Spleen (tissue), 11 donors: ENCODE measurements at regions not wholly inside any gene's neighbourhood (a gene's known extent, or its start where the extent isn't known, plus 50 kb on each side); places are given as distances from the start of the nearest gene placed in this dataset.

ENCODE experiments used
- DNase-seq: peaks from one replicate; pipeline ENCODE4 v3.0.0-alpha.2; 2020
- H3K27ac ChIP-seq, 8 donors: fragments of 200-600 bp; sonication (generic) in 7 of 8; 1 replicate in 4 of 8; 2 replicates in 4 of 8; pipeline versions ENCODE4 v1.5.0 to v1.8.0; 2016 to 2021; ENCODE audit warnings: inconsistent platforms in 4 of 8, mild to moderate bottlenecking in 4 of 8, moderate library complexity in 1 of 8
- H3K27me3 ChIP-seq, 7 donors: fragments of 200-600 bp; sonication (generic) in 6 of 7; replicated peaks in 1 of 7; 1 replicate in 4 of 7; 2 replicates in 3 of 7; pipeline versions ENCODE4 v1.5.0 to v1.8.0; 2016 to 2021; ENCODE audit warnings: inconsistent platforms in 3 of 7, mild to moderate bottlenecking in 1 of 7
- H3K36me3 ChIP-seq, 6 donors: fragments of 200-600 bp; sonication (generic) in 5 of 6; 1 replicate in 4 of 6; 2 replicates in 2 of 6; pipeline versions ENCODE4 v1.5.0 to v1.8.0; 2016 to 2021; ENCODE audit warnings: inconsistent platforms in 2 of 6
- H3K4me1 ChIP-seq, 6 donors: fragments of 200-600 bp; sonication (generic) in 5 of 6; 1 replicate in 3 of 6; 2 replicates in 3 of 6; pipeline versions ENCODE4 v1.5.0 to v1.8.0; 2016 to 2021; ENCODE audit warnings: inconsistent platforms in 3 of 6
- H3K4me3 ChIP-seq, 8 donors: fragments of 200-600 bp; sonication (generic) in 7 of 8; 1 replicate in 4 of 8; 2 replicates in 4 of 8; pipeline versions ENCODE4 v1.5.0 to v1.8.0; 2016 to 2021; ENCODE audit warnings: inconsistent platforms in 4 of 8, mild to moderate bottlenecking in 4 of 8, moderate library complexity in 2 of 8
- H3K9me3 ChIP-seq, 8 donors: fragments of 200-600 bp; sonication (generic) in 7 of 8; 1 replicate in 4 of 8; 2 replicates in 4 of 8; pipeline versions ENCODE4 v1.5.0 to v1.8.0; 2016 to 2021; ENCODE audit warnings: inconsistent platforms in 4 of 8
- POLR2A ChIP-seq, 3 donors: fragments of 450-650 bp; IDR thresholded peaks; one replicate each; pipeline ENCODE4 v1.5.1; 2017; ENCODE audit warnings: antibody characterized with exemption in 3 of 3, mild to moderate bottlenecking in 1 of 3
- POLR2AphosphoS5 ChIP-seq, 3 donors: sonication (generic); formaldehyde crosslinking; IDR thresholded peaks; one replicate each; pipeline ENCODE4 v1.5.1; 2017; ENCODE audit warnings: antibody characterized with exemption in 3 of 3
- WGBS, 5 donors: extraction: QIAGEN DNeasy Blood & Tissue Kit in 3 of 5; methylation state at CpG; one replicate each; pipeline versions ENCODE4 v1.1.5 to v1.1.7; 2013 to 2018; 5-methylcytosine and 5-hydroxymethylcytosine counted together
- intact Hi-C: fragments of 100-400 bp; cut with DNase I; formaldehyde crosslinking; loops from one replicate; pipeline ENCODE4 v1.15.0; 2023; ENCODE audit warnings: low total_unique reads
- TF ChIP-seq, protein P1 (sequence below), 11 experiments: fragments of 200-600 bp in 7 of 11; fragments of 450-650 bp in 4 of 11; sonication (generic) in 4 of 11; IDR thresholded peaks in 8 of 11; conservative IDR thresholded peaks in 3 of 11; 1 replicate in 7 of 11; 2 replicates in 4 of 11; pipeline versions ENCODE4 v1.4.0 to v1.8.0; 2016 to 2021; ENCODE audit warnings: antibody characterized with exemption in 11 of 11, inconsistent platforms in 4 of 11, mild to moderate bottlenecking in 1 of 11
- donor health status: healthy with polysubstance abuse.
- donor health status: DM: no; HTN: no; CAD: no; lungs with moderate emphysema.
- donor health status: DM: no; HTN: no; CAD: no.
- donor health status: Bipolar disorder and iron deficiency.
- donor health status: healthy.
- donor health status: DM: no; HTN: no; CAD: no.
- donor health status: DM: yes; HTN: yes; CAD: no.

DNA sequence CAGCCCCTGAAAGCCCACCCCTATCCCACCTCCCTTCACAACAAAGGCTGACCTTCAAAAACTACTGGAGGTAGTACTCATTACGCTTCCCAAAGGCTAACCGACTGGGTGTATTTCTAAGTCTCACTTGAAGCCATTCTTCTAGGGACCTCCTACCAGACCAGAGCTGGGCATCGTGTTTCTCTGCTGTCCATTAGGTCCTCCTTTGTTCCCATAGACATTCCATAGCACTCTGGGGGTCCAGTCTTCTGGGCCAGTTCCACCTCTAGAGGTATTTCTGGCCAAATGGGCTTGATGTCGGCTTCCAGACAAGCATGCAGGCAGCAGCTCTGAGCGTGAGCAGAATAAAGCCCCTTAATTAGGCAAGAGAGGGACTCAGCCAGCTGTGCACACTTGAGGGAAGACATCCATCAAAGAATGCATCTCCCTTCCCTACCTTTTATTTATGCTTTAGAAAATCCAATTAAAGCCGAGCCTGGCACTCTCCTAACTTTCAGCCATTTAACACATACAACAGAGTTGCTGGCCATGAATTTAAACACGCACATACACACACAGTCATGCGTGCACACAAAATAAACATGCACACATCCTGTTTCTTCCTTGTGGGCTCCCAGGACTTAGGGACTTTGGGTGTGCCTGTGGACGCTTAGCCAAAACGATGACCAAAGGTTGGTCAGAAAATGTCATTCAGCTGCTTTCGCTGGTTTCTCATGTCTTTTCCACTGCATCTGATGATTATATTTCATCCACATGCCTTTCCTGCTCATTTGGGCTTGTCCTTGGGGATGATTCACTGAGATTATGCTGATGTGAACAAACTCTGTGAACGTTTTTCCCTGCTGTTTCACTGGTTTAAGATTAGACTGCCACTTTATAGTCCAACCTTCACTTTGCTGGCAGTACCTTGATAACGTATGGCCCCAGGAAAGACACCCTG is 362.0 kb upstream of the NFE2L3 start:
- Histone ChIP-seq H3K4me1 (no peaks in the 10 kb centered on the region), H3K4me3 (no peak overlapping the region), H3K27ac (no peak overlapping the region), H3K36me3 (no peaks in the 10 kb centered on the region), H3K9me3 (no peaks in the 10 kb centered on the region), H3K27me3 (peaks cover 0 to 10% (median 0%) of the 10 kb centered on the region in 7 donors)
- DNase-seq = no peak
- 82 to 89% (median 85%) methylated on average over 13 of the region's 13 CpGs for WGBS, 5 donors
- intact Hi-C loops = no loop called here
- TF ChIP-seq, protein P1, sequence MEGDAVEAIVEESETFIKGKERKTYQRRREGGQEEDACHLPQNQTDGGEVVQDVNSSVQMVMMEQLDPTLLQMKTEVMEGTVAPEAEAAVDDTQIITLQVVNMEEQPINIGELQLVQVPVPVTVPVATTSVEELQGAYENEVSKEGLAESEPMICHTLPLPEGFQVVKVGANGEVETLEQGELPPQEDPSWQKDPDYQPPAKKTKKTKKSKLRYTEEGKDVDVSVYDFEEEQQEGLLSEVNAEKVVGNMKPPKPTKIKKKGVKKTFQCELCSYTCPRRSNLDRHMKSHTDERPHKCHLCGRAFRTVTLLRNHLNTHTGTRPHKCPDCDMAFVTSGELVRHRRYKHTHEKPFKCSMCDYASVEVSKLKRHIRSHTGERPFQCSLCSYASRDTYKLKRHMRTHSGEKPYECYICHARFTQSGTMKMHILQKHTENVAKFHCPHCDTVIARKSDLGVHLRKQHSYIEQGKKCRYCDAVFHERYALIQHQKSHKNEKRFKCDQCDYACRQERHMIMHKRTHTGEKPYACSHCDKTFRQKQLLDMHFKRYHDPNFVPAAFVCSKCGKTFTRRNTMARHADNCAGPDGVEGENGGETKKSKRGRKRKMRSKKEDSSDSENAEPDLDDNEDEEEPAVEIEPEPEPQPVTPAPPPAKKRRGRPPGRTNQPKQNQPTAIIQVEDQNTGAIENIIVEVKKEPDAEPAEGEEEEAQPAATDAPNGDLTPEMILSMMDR (IDR thresholded peaks at IDR 0.05 in 8 of 11, conservative IDR thresholded peaks at IDR 0.05 in 3 of 11) = no peak
- no peak for TF ChIP-seq POLR2AphosphoS5 (IDR thresholded peaks at IDR 0.05)

DNA sequence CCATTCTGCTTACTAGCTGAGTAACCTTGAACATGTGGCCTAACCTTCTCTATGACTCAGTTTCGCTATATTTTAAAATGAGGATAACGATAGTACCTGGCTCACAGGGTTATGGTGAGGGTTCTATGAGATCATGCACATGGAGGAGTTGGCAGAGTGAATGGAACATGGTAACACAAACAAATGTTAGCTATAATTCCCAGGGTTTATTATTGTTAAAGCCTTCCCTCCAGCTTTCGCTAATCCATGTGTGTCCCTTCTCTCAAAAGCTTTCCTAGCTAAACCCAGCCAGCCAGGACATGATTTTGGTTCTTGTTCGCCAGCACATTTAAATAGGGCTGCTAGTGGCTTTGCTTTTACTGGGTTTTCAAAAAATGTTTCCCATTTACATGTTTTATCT is 361.0 kb upstream of the NFE2L3 start:
- Histone ChIP-seq H3K9me3 (no peaks in the 10 kb centered on the region), H3K36me3 (no peaks in the 10 kb centered on the region), H3K4me3 (no peak overlapping the region), H3K27ac (no peak overlapping the region), H3K27me3 (peaks cover 0 to 10% (median 0%) of the 10 kb centered on the region in 7 donors), H3K4me1 (no peaks in the 10 kb centered on the region)
- WGBS, 5 donors = 65 to 86% (median 68%) methylated on average over 4 of the region's 4 CpGs
- intact Hi-C loops = no loop called here
- TF ChIP-seq POLR2A (IDR thresholded peaks at IDR 0.05) = no peak
- TF ChIP-seq, protein P1 (IDR thresholded peaks at IDR 0.05 in 8 of 11, conservative IDR thresholded peaks at IDR 0.05 in 3 of 11) = no peak
- no peak for TF ChIP-seq POLR2AphosphoS5 (IDR thresholded peaks at IDR 0.05)
- no peak for DNase-seq

DNA sequence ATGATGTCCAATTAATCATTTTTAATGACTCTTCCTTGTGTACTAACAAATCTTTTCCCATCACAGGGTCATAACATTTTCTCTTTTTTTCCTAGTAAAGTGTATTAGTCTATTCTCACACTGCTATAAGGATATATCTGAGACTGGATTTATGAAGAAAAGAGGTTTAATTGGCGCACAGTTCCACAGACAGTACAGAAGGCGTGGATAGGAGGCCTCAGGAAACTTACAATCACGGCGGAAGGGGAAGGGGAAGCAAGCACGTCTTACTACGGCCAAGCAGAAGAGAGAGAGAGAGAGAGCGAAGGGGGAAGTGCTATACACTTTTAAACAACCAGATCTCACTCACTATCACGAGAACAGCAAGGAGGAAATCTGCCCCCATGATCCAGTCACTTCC is 359.4 kb upstream of the NFE2L3 start:
- no peaks in the 10 kb centered on the region for H3K9me3 ChIP-seq
- DNase-seq = no peak
- no peaks in the 10 kb centered on the region for H3K36me3 ChIP-seq
- H3K27ac ChIP-seq = no peak overlapping the region
- intact Hi-C loops = no loop called here
- H3K4me3 ChIP-seq = no peak overlapping the region
- TF ChIP-seq, protein P1 (IDR thresholded peaks at IDR 0.05 in 8 of 11, conservative IDR thresholded peaks at IDR 0.05 in 3 of 11) = no peak
- TF ChIP-seq POLR2A (IDR thresholded peaks at IDR 0.05) (no peak), POLR2AphosphoS5 (IDR thresholded peaks at IDR 0.05) (no peak)
- H3K27me3 ChIP-seq = peaks cover 0 to 10% (median 0%) of the 10 kb centered on the region in 7 donors
- WGBS, 5 donors = 51 to 68% (median 61%) methylated on average over 8 of the region's 8 CpGs
- H3K4me1 ChIP-seq = no peaks in the 10 kb centered on the region

DNA sequence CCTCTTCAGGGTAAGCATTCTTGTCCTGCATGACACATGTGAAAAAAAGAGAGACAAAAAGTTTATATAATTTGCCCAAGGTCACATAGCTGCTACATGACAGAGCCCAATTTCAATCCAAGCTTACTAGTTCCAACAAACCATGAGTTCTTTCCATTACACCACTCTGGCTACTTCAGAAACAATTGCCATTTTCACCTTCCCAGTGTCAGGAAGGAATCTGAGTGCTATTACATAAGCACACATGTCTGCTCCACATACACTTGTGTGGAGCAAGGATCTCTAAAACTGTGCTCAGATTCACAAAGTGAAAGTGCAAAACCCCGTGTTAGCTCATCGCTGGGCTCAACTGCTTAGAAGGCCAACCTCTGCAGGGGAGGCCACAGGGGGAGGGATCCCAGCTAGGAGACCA is 356.2 kb upstream of the NFE2L3 start:
- Histone ChIP-seq H3K4me3 (no peak overlapping the region), H3K27ac (no peak overlapping the region), H3K27me3 (peaks cover 0 to 10% (median 0%) of the 10 kb centered on the region in 7 donors), H3K4me1 (no peaks in the 10 kb centered on the region), H3K9me3 (no peaks in the 10 kb centered on the region), H3K36me3 (no peaks in the 10 kb centered on the region)
- intact Hi-C loops = no loop called here
- no peak for DNase-seq
- TF ChIP-seq POLR2A (IDR thresholded peaks at IDR 0.05) (no peak), POLR2AphosphoS5 (IDR thresholded peaks at IDR 0.05) (no peak)
- TF ChIP-seq, protein P1 (IDR thresholded peaks at IDR 0.05 in 8 of 11, conservative IDR thresholded peaks at IDR 0.05 in 3 of 11) = no peak
- WGBS, 5 donors = 59 to 79% (median 74%) methylated on average over 2 of the region's 2 CpGs
